LNCaP clone FGC (cell line): ENCODE measurements at regions not wholly inside any gene's neighbourhood (a gene's known extent, or its start where the extent isn't known, plus 50 kb on each side); places are given as distances from the start of the nearest gene placed in this dataset.

Experiments used
- DNase-seq: peaks from one replicate; pipeline ENCODE4 v3.0.0-alpha.2; 2011; ENCODE audit warnings: low read depth
- H3K4me3 ChIP-seq: 2 replicates; pipeline ENCODE4 v1.5.1; 2011; ENCODE audit warnings: mild to moderate bottlenecking, low read depth, low read length, control low read depth
- TF ChIP-seq, protein P1 (sequence below): IDR thresholded peaks from 2 replicates; pipeline ENCODE4 v1.5.1; 2012; ENCODE audit warnings: mild to moderate bottlenecking; ENCODE audit not compliant: control insufficient read depth, insufficient read depth; ENCODE audit errors: extremely low read depth

- H3K4me3 ChIP-seq = no peak overlapping the region
- TF ChIP-seq, protein P1, sequence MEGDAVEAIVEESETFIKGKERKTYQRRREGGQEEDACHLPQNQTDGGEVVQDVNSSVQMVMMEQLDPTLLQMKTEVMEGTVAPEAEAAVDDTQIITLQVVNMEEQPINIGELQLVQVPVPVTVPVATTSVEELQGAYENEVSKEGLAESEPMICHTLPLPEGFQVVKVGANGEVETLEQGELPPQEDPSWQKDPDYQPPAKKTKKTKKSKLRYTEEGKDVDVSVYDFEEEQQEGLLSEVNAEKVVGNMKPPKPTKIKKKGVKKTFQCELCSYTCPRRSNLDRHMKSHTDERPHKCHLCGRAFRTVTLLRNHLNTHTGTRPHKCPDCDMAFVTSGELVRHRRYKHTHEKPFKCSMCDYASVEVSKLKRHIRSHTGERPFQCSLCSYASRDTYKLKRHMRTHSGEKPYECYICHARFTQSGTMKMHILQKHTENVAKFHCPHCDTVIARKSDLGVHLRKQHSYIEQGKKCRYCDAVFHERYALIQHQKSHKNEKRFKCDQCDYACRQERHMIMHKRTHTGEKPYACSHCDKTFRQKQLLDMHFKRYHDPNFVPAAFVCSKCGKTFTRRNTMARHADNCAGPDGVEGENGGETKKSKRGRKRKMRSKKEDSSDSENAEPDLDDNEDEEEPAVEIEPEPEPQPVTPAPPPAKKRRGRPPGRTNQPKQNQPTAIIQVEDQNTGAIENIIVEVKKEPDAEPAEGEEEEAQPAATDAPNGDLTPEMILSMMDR = no peak
- no peak for DNase-seq
Measured at GRCh38 chr4:166386491-166387360, 513.7 kb downstream of the TLL1 start.

- TF ChIP-seq, protein P1 = no peak
Measured at GRCh38 chr4:166391501-166391900, 518.5 kb downstream of the TLL1 start.

GRCh38 chr4:166399021-166399420 is 526.0 kb downstream of the TLL1 start:
- no peak overlapping the region for H3K4me3 ChIP-seq
- TF ChIP-seq, protein P1 = no peak
- DNase-seq = no peak

More at GRCh38 chr4:166391501-166391900, 518.5 kb downstream of the TLL1 start:
- no peak overlapping the region for H3K4me3 ChIP-seq
- no peak for DNase-seq

GRCh38 chr4:166400270-166400894 is 527.3 kb downstream of the TLL1 start:
- TF ChIP-seq, protein P1 = no peak
- H3K4me3 ChIP-seq = no peak overlapping the region
- DNase-seq = no peak

GRCh38 chr4:166413356-166413755 is 540.3 kb downstream of the TLL1 start:
- H3K4me3 ChIP-seq = no peak overlapping the region
- TF ChIP-seq, protein P1 = no peak
- DNase-seq = no peak

GRCh38 chr4:166414431-166414830 is 541.4 kb downstream of the TLL1 start:
- no peak for DNase-seq
- TF ChIP-seq, protein P1 = no peak
- no peak overlapping the region for H3K4me3 ChIP-seq
